ENCODE measurements at regions not wholly inside any gene's neighbourhood (a gene's known extent, or its start where the extent isn't known, plus 50 kb on each side); places are given as distances from the start of the nearest gene placed in this dataset.

GRCh38 chr2:241985986-241986329 lies 116.4 kb downstream of the RTP5 start:
- Histone ChIP-seq H3K36me3 (ENCODE audit: control insufficient read depth in 1 of 2, insufficient read depth in 2 of 2, low read length in 2 of 2) (no peaks in the 10 kb centered on the region), H3K9me2 (ENCODE audit: insufficient read depth) (no peaks in the 10 kb centered on the region), H3K4me3 (replicated peaks in 1 of 2; ENCODE audit: low read depth in 1 of 2, low read length in 2 of 2) (no peak overlapping the region), H3K9me3 (ENCODE audit: control insufficient read depth in 1 of 2, insufficient read depth in 1 of 2, low read depth in 1 of 2, low read length in 2 of 2) (no peaks in the 10 kb centered on the region), H3K4me1 (ENCODE audit: control insufficient read depth in 1 of 2, insufficient read depth in 2 of 2, low read length in 2 of 2) (no peaks in the 10 kb centered on the region), H3K9ac (ENCODE audit: low read length) (no peak overlapping the region), H3K79me2 (ENCODE audit: insufficient read depth, low read length) (no peaks in the 10 kb centered on the region), H3K4me2 (ENCODE audit: low read length) (no peak overlapping the region), H3K27ac (ENCODE audit: low read depth, low read length) (no peak overlapping the region), H3K27me3 (ENCODE audit: insufficient read depth, low read length) (no peaks in the 10 kb centered on the region), H2AFZ (ENCODE audit: low read depth, low read length, poor library complexity, severe bottlenecking) (no peak overlapping the region), H4K20me1 (ENCODE audit: insufficient read depth) (no peaks in the 10 kb centered on the region)
- CTCF ChIA-PET: no interaction called here
- POLR2A ChIA-PET: no interaction called here
- intact Hi-C loops (cut with micrococcal nuclease): no loop called here
- DNase-seq (ENCODE audit: low read depth, low spot score) (no peak), ATAC-seq (no peak)
- no TSS peak for BruUV-seq (replicated peaks)
- TF ChIP-seq POLR2A (IDR thresholded peaks at IDR 0.05; ENCODE audit: borderline replicate concordance, extremely low read depth, insufficient read depth, insufficient read length) (no peak), SIN3A (IDR thresholded peaks at IDR 0.05; ENCODE audit: low read depth) (no peak), JUND (IDR thresholded peaks at IDR 0.05) (no peak), CEBPB (IDR thresholded peaks at IDR 0.05; ENCODE audit: low read depth) (no peak), EGR1 (IDR thresholded peaks at IDR 0.05; ENCODE audit: low read depth) (no peak), CBX3 (IDR thresholded peaks at IDR 0.05; ENCODE audit: low read depth) (no peak), EZH2phosphoT487 (IDR thresholded peaks at IDR 0.05; ENCODE audit: borderline replicate concordance) (no peak), REST (IDR thresholded peaks at IDR 0.05; ENCODE audit: low read depth) (no peak)
- RAD21 ChIA-PET (ENCODE audit: low non-redundant PET in 1 of 2, low total read pairs in 2 of 2, uncharacterized antibody in 2 of 2, unreplicated experiment in 2 of 2): no interaction called here
